Tibial nerve (tissue), 4 donors: ENCODE measurements at regions not wholly inside any gene's neighbourhood (a gene's known extent, or its start where the extent isn't known, plus 50 kb on each side); places are given as distances from the start of the nearest gene placed in this dataset.

Experiments used
- DNase-seq, 2 donors: peaks; one replicate each; pipeline ENCODE4 v3.0.0-alpha.2; 2019; ENCODE audit warnings: low spot score in 2 of 2
- H3K27ac ChIP-seq, 4 donors: fragments of 200-600 bp; sonication (generic) in 3 of 4; one replicate each; pipeline ENCODE4 v1.5.1; 2017 to 2019; ENCODE audit warnings: mild to moderate bottlenecking in 1 of 4
- H3K27me3 ChIP-seq, 2 donors: fragments of 200-600 bp; sonication (generic) in 1 of 2; one replicate each; pipeline versions ENCODE4 v1.5.1 to v1.6.0; 2017 to 2019
- H3K36me3 ChIP-seq, 3 donors: fragments of 200-600 bp; sonication (generic); one replicate each; pipeline ENCODE4 v1.5.1; 2018 to 2019
- H3K4me1 ChIP-seq, 4 donors: fragments of 200-600 bp; sonication (generic) in 3 of 4; one replicate each; pipeline ENCODE4 v1.5.1; 2017 to 2019
- H3K4me3 ChIP-seq, 4 donors: fragments of 200-600 bp; sonication (generic) in 3 of 4; one replicate each; pipeline ENCODE4 v1.5.1; 2017 to 2019; ENCODE audit warnings: mild to moderate bottlenecking in 1 of 4, moderate library complexity in 1 of 4
- H3K9me3 ChIP-seq, 4 donors: fragments of 200-600 bp; sonication (generic) in 3 of 4; one replicate each; pipeline ENCODE4 v1.5.1; 2017 to 2019
- CTCF ChIP-seq, 5 experiments: fragments of 200-600 bp in 3 of 5; fragments of 450-650 bp in 2 of 5; sonication (generic) in 3 of 5; IDR thresholded peaks; one replicate each; pipeline ENCODE4 v1.5.1; 2016 to 2019; ENCODE audit warnings: antibody characterized with exemption in 5 of 5, mild to moderate bottlenecking in 3 of 5, moderate library complexity in 2 of 5
- EP300 ChIP-seq, 2 donors: sonication (generic); formaldehyde crosslinking; IDR thresholded peaks; one replicate each; pipeline ENCODE4 v1.6.1; 2017; ENCODE audit warnings: antibody characterized with exemption in 2 of 2, mild to moderate bottlenecking in 1 of 2
- POLR2A ChIP-seq, 2 donors: fragments of 450-650 bp; IDR thresholded peaks; one replicate each; pipeline ENCODE4 v1.6.1; 2017; ENCODE audit warnings: antibody characterized with exemption in 2 of 2, mild to moderate bottlenecking in 2 of 2, moderate library complexity in 2 of 2
- WGBS, 2 donors: methylation state at CpG; one replicate each; pipeline ENCODE4 v1.1.5; 2018; 5-methylcytosine and 5-hydroxymethylcytosine counted together

- H3K4me3 ChIP-seq, result no peak overlapping the region
Measured at GRCh38 chr5:117041926-117042595, 467.4 kb upstream of the SEMA6A start.

GRCh38 chr5:117039035-117039434 lies 464.4 kb upstream of the SEMA6A start:
- no peak for DNase-seq
- no peaks in the 10 kb centered on the region for H3K4me1 ChIP-seq
- no peaks in the 10 kb centered on the region for H3K36me3 ChIP-seq
- no peaks in the 10 kb centered on the region for H3K9me3 ChIP-seq
- H3K27ac ChIP-seq, result no peak overlapping the region
- H3K27me3 ChIP-seq, result no peaks in the 10 kb centered on the region
- TF ChIP-seq CTCF (IDR thresholded peaks at IDR 0.05) (no peak), POLR2A (IDR thresholded peaks at IDR 0.05) (no peak), EP300 (IDR thresholded peaks at IDR 0.05) (no peak)
- H3K4me3 ChIP-seq, result no peak overlapping the region

More at GRCh38 chr5:117041926-117042595, 467.4 kb upstream of the SEMA6A start:
- Histone ChIP-seq H3K9me3 (no peaks in the 10 kb centered on the region), H3K4me1 (no peaks in the 10 kb centered on the region), H3K27ac (no peak overlapping the region), H3K27me3 (no peaks in the 10 kb centered on the region), H3K36me3 (no peaks in the 10 kb centered on the region)
- TF ChIP-seq EP300 (IDR thresholded peaks at IDR 0.05) (no peak), CTCF (IDR thresholded peaks at IDR 0.05) (no peak), POLR2A (IDR thresholded peaks at IDR 0.05) (no peak)
- no peak for DNase-seq
- 61 to 71% methylated on average over 6 of the region's 6 CpGs for WGBS, 2 donors

GRCh38 chr5:117027384-117027783 lies 452.8 kb upstream of the SEMA6A start:
- Histone ChIP-seq H3K4me3 (no peak overlapping the region), H3K4me1 (no peaks in the 10 kb centered on the region), H3K27me3 (no peaks in the 10 kb centered on the region), H3K36me3 (no peaks in the 10 kb centered on the region), H3K27ac (no peak overlapping the region), H3K9me3 (no peaks in the 10 kb centered on the region)
- 97% methylated on average over 2 of the region's 2 CpGs for WGBS, 2 donors
- DNase-seq, result no peak
- TF ChIP-seq CTCF (IDR thresholded peaks at IDR 0.05) (no peak), EP300 (IDR thresholded peaks at IDR 0.05) (no peak), POLR2A (IDR thresholded peaks at IDR 0.05) (no peak)

GRCh38 chr5:117020999-117021398 lies 446.4 kb upstream of the SEMA6A start:
- no peaks in the 10 kb centered on the region for H3K4me1 ChIP-seq
- no peak overlapping the region for H3K27ac ChIP-seq
- no peaks in the 10 kb centered on the region for H3K9me3 ChIP-seq
- no peaks in the 10 kb centered on the region for H3K27me3 ChIP-seq
- no peak for DNase-seq
- H3K36me3 ChIP-seq, result no peaks in the 10 kb centered on the region
- H3K4me3 ChIP-seq, result no peak overlapping the region
- WGBS, 2 donors, result 71 to 76% methylated on average over 2 of the region's 2 CpGs
- TF ChIP-seq EP300 (IDR thresholded peaks at IDR 0.05) (no peak), POLR2A (IDR thresholded peaks at IDR 0.05) (no peak), CTCF (IDR thresholded peaks at IDR 0.05) (no peak)

- H3K9me3 ChIP-seq, result peaks cover 0 to 14% (median 0%) of the 10 kb centered on the region in 4 donors
- TF ChIP-seq CTCF (IDR thresholded peaks at IDR 0.05), result no peak
Measured at GRCh38 chr5:117013280-117013877, 438.8 kb upstream of the SEMA6A start.

More at GRCh38 chr5:117013280-117013877, 438.8 kb upstream of the SEMA6A start:
- no peaks in the 10 kb centered on the region for H3K4me1 ChIP-seq
- no peak overlapping the region for H3K27ac ChIP-seq
- H3K27me3 ChIP-seq, result no peaks in the 10 kb centered on the region
- no peak overlapping the region for H3K4me3 ChIP-seq
- no peak for DNase-seq
- 84 to 97% methylated on average over 4 to 5 of the region's 5 CpGs for WGBS, 2 donors
- H3K36me3 ChIP-seq, result no peaks in the 10 kb centered on the region
